ENCODE measurements at regions not wholly inside any gene's neighbourhood (a gene's known extent, or its start where the extent isn't known, plus 50 kb on each side); places are given as distances from the start of the nearest gene placed in this dataset.

GRCh38 chr2:46818141-46818621 lies 97.4 kb downstream of the MCFD2 start:
- Histone ChIP-seq H3K27ac (replicated peaks) (no peak overlapping the region), H3K4me3 (replicated peaks; ENCODE audit: insufficient read depth, low read length) (no peak overlapping the region), H3K27me3 (ENCODE audit: insufficient read depth, poor library complexity, severe bottlenecking) (no peaks in the 10 kb centered on the region)
- no peak for DNase-seq (ENCODE audit: low read depth in 1 of 2, low spot score in 1 of 2)
- TF ChIP-seq SPI1 (IDR thresholded peaks at IDR 0.05; ENCODE audit: borderline replicate concordance, low read depth) = no peak
- no peak for TF ChIP-seq REST (IDR thresholded peaks at IDR 0.05; ENCODE audit: insufficient replicate concordance, low read depth)
- TF ChIP-seq CTCF (IDR thresholded peaks at IDR 0.05; ENCODE audit: insufficient read depth, low read length) = no peak
- TF ChIP-seq POLR2AphosphoS5 (IDR thresholded peaks at IDR 0.05; ENCODE audit: low read depth) = no peak
- TF ChIP-seq GABPA (IDR thresholded peaks at IDR 0.05; ENCODE audit: low read depth) = no peak

GRCh38 chr2:46816846-46817726 lies 98.5 kb downstream of the MCFD2 start:
- Histone ChIP-seq H3K27me3 (ENCODE audit: insufficient read depth, poor library complexity, severe bottlenecking) (no peaks in the 10 kb centered on the region), H3K27ac (replicated peaks) (no peak overlapping the region), H3K4me3 (replicated peaks; ENCODE audit: insufficient read depth, low read length) (no peak overlapping the region)
- no peak for DNase-seq (ENCODE audit: low read depth in 1 of 2, low spot score in 1 of 2)
- TF ChIP-seq REST (IDR thresholded peaks at IDR 0.05; ENCODE audit: insufficient replicate concordance, low read depth) (peak; percentile 35), CTCF (IDR thresholded peaks at IDR 0.05; ENCODE audit: insufficient read depth, low read length) (no peak)

- Histone ChIP-seq H3K27ac (replicated peaks) (no peak overlapping the region), H3K4me3 (replicated peaks; ENCODE audit: insufficient read depth, low read length) (no peak overlapping the region), H3K27me3 (ENCODE audit: insufficient read depth, poor library complexity, severe bottlenecking) (no peaks in the 10 kb centered on the region)
- no peak for DNase-seq (ENCODE audit: low read depth in 1 of 2, low spot score in 1 of 2)
- TF ChIP-seq POLR2AphosphoS5 (IDR thresholded peaks at IDR 0.05; ENCODE audit: low read depth) (no peak), SPI1 (IDR thresholded peaks at IDR 0.05; ENCODE audit: borderline replicate concordance, low read depth) (no peak), CTCF (IDR thresholded peaks at IDR 0.05; ENCODE audit: insufficient read depth, low read length) (no peak), REST (IDR thresholded peaks at IDR 0.05; ENCODE audit: insufficient replicate concordance, low read depth) (no peak), GABPA (IDR thresholded peaks at IDR 0.05; ENCODE audit: low read depth) (no peak)
Observed at GRCh38 chr2:46816151-46816845, 99.3 kb downstream of the MCFD2 start.
